ENCODE measurements at regions not wholly inside any gene's neighbourhood (a gene's known extent, or its start where the extent isn't known, plus 50 kb on each side); places are given as distances from the start of the nearest gene placed in this dataset.
"Not testable (repeated sequence)": the region's sequence is repeated elsewhere in the genome, so short reads cannot be mapped to it uniquely, and the experiment has no call there.

GRCh38 chr11:98766903-98767302 lies 253.8 kb upstream of the CNTN5 start:
- DNase-seq (ENCODE audit: low read depth, low spot score) = no peak
- no peak for FAIRE-seq
- Histone ChIP-seq H3K27ac (ENCODE audit: control insufficient read depth, insufficient read depth) (no peak overlapping the region), H3K79me2 (ENCODE audit: control insufficient read depth, insufficient read depth, low read length) (no peaks in the 10 kb centered on the region), H3K9me3 (replicated peaks; ENCODE audit: control insufficient read depth, insufficient read depth, low read length) (no peaks in the 10 kb centered on the region), H3K36me3 (ENCODE audit: control insufficient read depth in 2 of 2, insufficient read depth in 2 of 2, low read length in 1 of 2) (no peaks in the 10 kb centered on the region), H4K20me1 (ENCODE audit: control insufficient read depth, insufficient read depth) (no peaks in the 10 kb centered on the region), H3K9ac (ENCODE audit: control insufficient read depth, insufficient read depth, low read length) (no peak overlapping the region), H3K27me3 (replicated peaks in 1 of 2; ENCODE audit: control insufficient read depth in 2 of 2, insufficient read depth in 2 of 2, low read length in 1 of 2) (no peaks in the 10 kb centered on the region), H3K4me3 (no peak overlapping the region), H3K4me2 (ENCODE audit: control insufficient read depth, insufficient read depth) (no peak overlapping the region), H3K4me1 (ENCODE audit: control insufficient read depth, insufficient read depth, low read length) (no peaks in the 10 kb centered on the region), H2AFZ (ENCODE audit: control insufficient read depth, low read depth, low read length) (no peak overlapping the region)
- ChIA-PET SMC1A (ENCODE audit: uncharacterized antibody, unreplicated experiment) (no interaction called here), RAD21 (ENCODE audit: unreplicated experiment) (no interaction called here), POLR2A (no interaction called here), CTCF (no interaction called here)
- 0% methylated on average over 2 of the region's 2 CpGs for WGBS (ENCODE audit: insufficient coverage, insufficient replicate concordance, low lambda C conversion rate, missing lambda C conversion rate)
- TF ChIP-seq ASH2L (IDR thresholded peaks at IDR 0.05; ENCODE audit: borderline replicate concordance, low read depth) = no peak
- no peak for TF ChIP-seq DPF2 (IDR thresholded peaks at IDR 0.05)
- no peak for TF ChIP-seq ZNF592 (IDR thresholded peaks at IDR 0.05)
- no peak for TF ChIP-seq KLF5 (IDR thresholded peaks at IDR 0.05; ENCODE audit: partially characterized antibody)
- TF ChIP-seq USF1 (IDR thresholded peaks at IDR 0.05; ENCODE audit: borderline replicate concordance, extremely low read length, insufficient read depth, low read depth, low read length) = no peak
- no peak for TF ChIP-seq BCLAF1 (IDR thresholded peaks at IDR 0.05)
- no peak for TF ChIP-seq FOXM1 (IDR thresholded peaks at IDR 0.05; ENCODE audit: low read depth, low read length)
- TF ChIP-seq RELA (IDR thresholded peaks at IDR 0.05; ENCODE audit: borderline replicate concordance, partially characterized antibody) = no peak
- TF ChIP-seq BACH1 (IDR thresholded peaks at IDR 0.05; ENCODE audit: borderline replicate concordance) = no peak
- TF ChIP-seq NR2F1 (conservative IDR thresholded peaks at IDR 0.05) = no peak
- TF ChIP-seq MXI1 (IDR thresholded peaks at IDR 0.05; ENCODE audit: low read depth, low read length) = no peak
- TF ChIP-seq MYB (IDR thresholded peaks at IDR 0.05; ENCODE audit: borderline replicate concordance, low read depth, low read length) = no peak
- in situ Hi-C loops (cut with MboI) = no loop called here
- intact Hi-C loops (cut with micrococcal nuclease; ENCODE audit: unreplicated experiment) = no loop called here
- BruUV-seq (replicated peaks) = no TSS peak
- no peak for ATAC-seq

- ATAC-seq; CTCF ChIA-PET; SMC1A ChIA-PET (ENCODE audit: uncharacterized antibody, unreplicated experiment); H2AFZ ChIP-seq (ENCODE audit: control insufficient read depth, low read depth, low read length); DNase-seq (ENCODE audit: low read depth, low spot score); H3K27ac ChIP-seq (ENCODE audit: control insufficient read depth, insufficient read depth); H3K36me3 ChIP-seq (ENCODE audit: control insufficient read depth in 2 of 2, insufficient read depth in 2 of 2, low read length in 1 of 2); BruUV-seq (replicated peaks); FAIRE-seq; POLR2A ChIA-PET; H3K9ac ChIP-seq (ENCODE audit: control insufficient read depth, insufficient read depth, low read length); H3K27me3 ChIP-seq (replicated peaks in 1 of 2; ENCODE audit: control insufficient read depth in 2 of 2, insufficient read depth in 2 of 2, low read length in 1 of 2); intact Hi-C loops (cut with micrococcal nuclease; ENCODE audit: unreplicated experiment); H3K4me1 ChIP-seq (ENCODE audit: control insufficient read depth, insufficient read depth, low read length); in situ Hi-C loops (cut with MboI); RAD21 ChIA-PET (ENCODE audit: unreplicated experiment); H4K20me1 ChIP-seq (ENCODE audit: control insufficient read depth, insufficient read depth); H3K79me2 ChIP-seq (ENCODE audit: control insufficient read depth, insufficient read depth, low read length); H3K4me3 ChIP-seq; H3K9me3 ChIP-seq (replicated peaks; ENCODE audit: control insufficient read depth, insufficient read depth, low read length); H3K4me2 ChIP-seq (ENCODE audit: control insufficient read depth, insufficient read depth): not testable (repeated sequence)
- 65% methylated on average over 15 of the region's 29 CpGs for WGBS (ENCODE audit: insufficient coverage, insufficient replicate concordance, low lambda C conversion rate, missing lambda C conversion rate)
These were observed 250.7 kb upstream of the CNTN5 start for GRCh38 chr11:98770046-98770445.

All from GM12878 (cell line).